Smooth muscle cell (in vitro differentiated cells): ENCODE measurements at regions not wholly inside any gene's neighbourhood (a gene's known extent, or its start where the extent isn't known, plus 50 kb on each side); places are given as distances from the start of the nearest gene placed in this dataset.

Source experiments
- DNase-seq: peaks from one replicate; lab custom pipeline; 2025; ENCODE audit not compliant: unreplicated experiment; lab: John Stamatoyannopoulos, UW
- H2AFZ ChIP-seq: fragments of 200-600 bp; sonication (generic); 2 replicates; pipeline ENCODE4 v1.6.0; 2016; ENCODE audit warnings: antibody characterized with exemption, low read depth, mild to moderate bottlenecking
- H3F3A ChIP-seq: fragments of 200-600 bp; sonication (generic); 2 replicates; pipeline ENCODE4 v1.6.0; 2017; ENCODE audit warnings: antibody characterized with exemption, low read depth
- H3K27ac ChIP-seq: fragments of 200-600 bp; sonication (generic); 2 replicates; pipeline ENCODE4 v1.5.1; 2016; ENCODE audit warnings: low read depth, mild to moderate bottlenecking
- H3K27me3 ChIP-seq: fragments of 200-600 bp; sonication (generic); 2 replicates; pipeline ENCODE4 v1.6.1; 2016; ENCODE audit warnings: low read depth, mild to moderate bottlenecking
- H3K36me3 ChIP-seq: fragments of 200-600 bp; sonication (generic); 2 replicates; pipeline ENCODE4 v1.5.1; 2016; ENCODE audit warnings: low read depth
- H3K4me1 ChIP-seq: fragments of 200-600 bp; sonication (generic); 2 replicates; pipeline ENCODE4 v1.5.1; 2016; ENCODE audit warnings: low read depth
- H3K4me2 ChIP-seq: fragments of 200-600 bp; sonication (generic); 2 replicates; pipeline ENCODE4 v1.6.0; 2016; ENCODE audit warnings: mild to moderate bottlenecking
- H3K4me3 ChIP-seq: fragments of 200-600 bp; sonication (generic); 2 replicates; pipeline ENCODE4 v1.5.1; 2016; ENCODE audit warnings: mild to moderate bottlenecking
- H3K79me2 ChIP-seq: fragments of 200-600 bp; sonication (generic); 2 replicates; pipeline ENCODE4 v1.6.0; 2016; ENCODE audit warnings: low read depth, mild to moderate bottlenecking
- H3K9ac ChIP-seq: fragments of 200-600 bp; sonication (generic); 2 replicates; pipeline ENCODE4 v1.6.0; 2016; ENCODE audit warnings: low read depth
- H3K9me3 ChIP-seq: fragments of 200-600 bp; sonication (generic); replicated peaks from 2 replicates; pipeline ENCODE4 v1.5.1; 2016; ENCODE audit warnings: low read depth
- H4K20me1 ChIP-seq: fragments of 200-600 bp; sonication (generic); 2 replicates; pipeline ENCODE4 v1.6.0; 2016; ENCODE audit warnings: low read depth
- CTCF ChIP-seq: fragments of 200-600 bp; sonication (generic); IDR thresholded peaks from 2 replicates; pipeline ENCODE4 v1.5.1; 2017; ENCODE audit warnings: borderline replicate concordance, mild to moderate bottlenecking, antibody characterized with exemption; ENCODE audit not compliant: insufficient read depth, poor library complexity, severe bottlenecking
- WGBS: methylation state at CpG from one replicate; pipeline ENCODE4 v1.1.7; 2016; ENCODE audit warnings: low lambda C conversion rate; 5-methylcytosine and 5-hydroxymethylcytosine counted together

DNA sequence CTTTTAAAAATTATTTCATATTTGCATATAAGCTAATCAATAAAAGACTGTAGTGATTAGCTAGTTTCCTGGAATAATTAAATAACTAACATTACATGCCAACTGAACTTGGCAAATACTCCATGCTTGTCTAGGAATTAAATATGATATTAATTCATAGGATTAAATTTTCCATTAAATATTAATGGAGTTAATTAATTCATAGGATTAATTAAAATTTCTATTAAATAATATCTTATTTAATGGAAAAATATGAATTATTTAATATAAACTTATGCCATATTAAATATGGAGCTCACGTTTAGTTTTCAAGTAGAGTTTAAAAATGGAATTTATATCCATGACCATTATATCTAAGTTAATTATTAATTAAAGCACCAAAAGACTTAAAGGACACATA is 517.8 kb upstream of the DAB2 start:
- Histone ChIP-seq H2AFZ (no peak overlapping the region), H3K4me2 (no peak overlapping the region), H3K9me3 (no peaks in the 10 kb centered on the region), H3K27ac (no peak overlapping the region), H3K9ac (no peak overlapping the region), H3K79me2 (no peaks in the 10 kb centered on the region), H3K36me3 (no peaks in the 10 kb centered on the region), H3K4me3 (no peak overlapping the region), H3F3A (no peaks in the 10 kb centered on the region), H3K27me3 (no peaks in the 10 kb centered on the region), H4K20me1 (no peaks in the 10 kb centered on the region), H3K4me1 (no peaks in the 10 kb centered on the region)
- WGBS: 84% methylated on average over 1 of the region's 1 CpG
- no peak for DNase-seq
- no peak for TF ChIP-seq CTCF

DNA sequence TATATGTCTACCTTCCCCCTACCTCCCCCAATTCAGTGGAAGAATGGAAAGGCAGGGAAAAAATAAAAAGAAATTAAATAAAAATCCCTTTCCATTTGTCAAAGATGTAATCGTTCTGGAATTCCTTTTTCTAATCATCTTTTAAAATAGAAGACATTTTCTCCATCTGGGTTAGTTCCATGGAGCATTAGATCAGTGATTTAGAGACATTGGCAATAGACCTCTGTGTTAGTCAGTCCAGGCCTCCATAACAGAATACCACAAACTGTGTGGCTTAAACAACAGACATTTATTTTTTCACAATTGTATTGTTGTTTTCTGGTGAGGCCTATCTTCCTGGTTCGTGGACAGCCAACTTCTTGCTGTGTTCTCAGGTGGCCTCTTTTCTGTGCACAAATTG is 516.6 kb upstream of the DAB2 start:
- Histone ChIP-seq H3K27me3 (no peaks in the 10 kb centered on the region), H2AFZ (no peak overlapping the region), H3K4me2 (no peak overlapping the region), H3K9me3 (no peaks in the 10 kb centered on the region), H3K4me1 (no peaks in the 10 kb centered on the region), H3K79me2 (no peaks in the 10 kb centered on the region), H3F3A (no peaks in the 10 kb centered on the region), H4K20me1 (no peaks in the 10 kb centered on the region), H3K4me3 (no peak overlapping the region), H3K27ac (no peak overlapping the region), H3K9ac (no peak overlapping the region), H3K36me3 (no peaks in the 10 kb centered on the region)
- DNase-seq: no peak
- 88% methylated on average over 2 of the region's 2 CpGs for WGBS
- no peak for TF ChIP-seq CTCF

DNA sequence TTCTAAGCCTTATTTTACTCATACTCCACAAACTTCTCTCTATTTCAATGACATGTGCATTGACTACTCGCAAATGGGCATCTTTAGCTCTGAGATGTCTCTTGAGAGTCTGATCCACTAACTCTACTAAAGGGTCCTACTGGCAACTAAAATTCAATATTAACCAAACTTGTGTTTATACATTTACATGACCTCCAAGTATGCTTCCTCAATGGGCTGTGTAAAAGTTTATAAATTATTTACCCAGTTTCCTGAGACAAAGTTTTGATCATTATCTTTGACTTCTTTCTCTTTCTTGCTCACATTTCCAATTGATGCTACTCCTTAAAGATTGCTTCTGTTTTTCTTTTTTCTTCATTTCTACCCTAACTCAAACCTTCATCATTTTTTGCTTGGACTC is 510.1 kb upstream of the DAB2 start:
- 97% methylated on average over 1 of the region's 1 CpG for WGBS
- H3F3A ChIP-seq: no peaks in the 10 kb centered on the region
- no peak overlapping the region for H3K9ac ChIP-seq
- H3K4me1 ChIP-seq: no peaks in the 10 kb centered on the region
- H3K79me2 ChIP-seq: no peaks in the 10 kb centered on the region
- H3K4me2 ChIP-seq: no peak overlapping the region
- no peak for TF ChIP-seq CTCF
- no peak overlapping the region for H3K4me3 ChIP-seq
- H3K9me3 ChIP-seq: no peaks in the 10 kb centered on the region
- no peak overlapping the region for H3K27ac ChIP-seq
- no peaks in the 10 kb centered on the region for H3K36me3 ChIP-seq
- H4K20me1 ChIP-seq: no peaks in the 10 kb centered on the region
- H2AFZ ChIP-seq: no peak overlapping the region
- no peaks in the 10 kb centered on the region for H3K27me3 ChIP-seq
- no peak for DNase-seq

GRCh38 chr5:39933061-39933460 is 508.3 kb upstream of the DAB2 start:
- H3K36me3 ChIP-seq: no peaks in the 10 kb centered on the region
- H3K27ac ChIP-seq: no peak overlapping the region
- DNase-seq: no peak
- no peak overlapping the region for H3K9ac ChIP-seq
- H3F3A ChIP-seq: no peaks in the 10 kb centered on the region
- H3K4me3 ChIP-seq: no peak overlapping the region
- H3K27me3 ChIP-seq: no peaks in the 10 kb centered on the region
- no peaks in the 10 kb centered on the region for H4K20me1 ChIP-seq
- no peaks in the 10 kb centered on the region for H3K79me2 ChIP-seq
- H3K4me1 ChIP-seq: no peaks in the 10 kb centered on the region
- 91% methylated on average over 1 of the region's 1 CpG for WGBS
- no peak overlapping the region for H3K4me2 ChIP-seq
- no peaks in the 10 kb centered on the region for H3K9me3 ChIP-seq
- no peak overlapping the region for H2AFZ ChIP-seq
- TF ChIP-seq CTCF: no peak
